ENCODE measurements at regions not wholly inside any gene's neighbourhood (a gene's known extent, or its start where the extent isn't known, plus 50 kb on each side); places are given as distances from the start of the nearest gene placed in this dataset.

- Histone ChIP-seq H3K79me1 (ENCODE audit: low read length) (no peaks in the 10 kb centered on the region), H3K4ac (ENCODE audit: low read depth, low read length) (no peak overlapping the region), H3K79me2 (ENCODE audit: control insufficient read depth, insufficient read depth, low read length, poor library complexity) (no peaks in the 10 kb centered on the region), H3K4me2 (ENCODE audit: low read length) (no peak overlapping the region), H2BK5ac (ENCODE audit: low read depth, low read length, poor library complexity) (no peak overlapping the region), H3K4me3 (ENCODE audit: low read depth, low read length) (no peak overlapping the region), H4K12ac (ENCODE audit: low read depth, low read length) (no peak overlapping the region), H3K18ac (ENCODE audit: low read length) (no peak overlapping the region), H3K9ac (ENCODE audit: low read length) (no peak overlapping the region), H4K91ac (ENCODE audit: low read depth, low read length) (no peak overlapping the region), H3K27ac (ENCODE audit: low read depth, low read length) (no peak overlapping the region), H2BK12ac (ENCODE audit: low read length) (no peak overlapping the region), H2AFZ (ENCODE audit: insufficient read depth, low read length, poor library complexity) (no peak overlapping the region), H3K4me1 (ENCODE audit: control insufficient read depth in 1 of 2, insufficient read depth in 2 of 2, low read length in 2 of 2) (no peaks in the 10 kb centered on the region), H3K14ac (ENCODE audit: low read length) (no peak overlapping the region), H2AK5ac (ENCODE audit: low read length) (no peak overlapping the region), H3K23ac (ENCODE audit: low read length) (no peak overlapping the region), H3K27me3 (ENCODE audit: insufficient read depth, low read length) (no peaks in the 10 kb centered on the region), H4K8ac (ENCODE audit: low read depth, low read length) (no peak overlapping the region), H2BK120ac (ENCODE audit: insufficient read depth, low read length, poor library complexity) (no peak overlapping the region), H3K36me3 (ENCODE audit: control insufficient read depth in 1 of 2, insufficient read depth in 2 of 2, low read length in 2 of 2) (no peaks in the 10 kb centered on the region), H3K9me3 (ENCODE audit: insufficient read depth, low read depth, low read length) (peaks cover 2% of the 10 kb centered on the region)
- DNase-seq, result no peak
- WGBS (ENCODE audit: extremely low coverage, insufficient coverage, insufficient read length), result no CpG with 5 or more reads among the region's 4 CpGs
Measured at GRCh38 chr6:44535967-44536366, 148.5 kb downstream of the CDC5L start.

- DNase-seq, result no peak
- Histone ChIP-seq H3K4me1 (ENCODE audit: control insufficient read depth in 1 of 2, insufficient read depth in 2 of 2, low read length in 2 of 2) (no peaks in the 10 kb centered on the region), H3K79me1 (ENCODE audit: low read length) (no peaks in the 10 kb centered on the region), H3K14ac (ENCODE audit: low read length) (no peak overlapping the region), H3K27ac (ENCODE audit: low read depth, low read length) (no peak overlapping the region), H2BK5ac (ENCODE audit: low read depth, low read length, poor library complexity) (no peak overlapping the region), H3K79me2 (ENCODE audit: control insufficient read depth, insufficient read depth, low read length, poor library complexity) (no peaks in the 10 kb centered on the region), H3K9ac (ENCODE audit: low read length) (no peak overlapping the region), H2BK120ac (ENCODE audit: insufficient read depth, low read length, poor library complexity) (no peak overlapping the region), H2AFZ (ENCODE audit: insufficient read depth, low read length, poor library complexity) (no peak overlapping the region), H3K9me3 (ENCODE audit: insufficient read depth, low read depth, low read length) (peaks cover 2% of the 10 kb centered on the region), H3K23ac (ENCODE audit: low read length) (no peak overlapping the region), H4K12ac (ENCODE audit: low read depth, low read length) (no peak overlapping the region), H4K8ac (ENCODE audit: low read depth, low read length) (no peak overlapping the region), H3K4ac (ENCODE audit: low read depth, low read length) (no peak overlapping the region), H2BK12ac (ENCODE audit: low read length) (no peak overlapping the region), H4K91ac (ENCODE audit: low read depth, low read length) (no peak overlapping the region), H2AK5ac (ENCODE audit: low read length) (no peak overlapping the region), H3K27me3 (ENCODE audit: insufficient read depth, low read length) (no peaks in the 10 kb centered on the region), H3K4me3 (ENCODE audit: low read depth, low read length) (no peak overlapping the region), H3K36me3 (ENCODE audit: control insufficient read depth in 1 of 2, insufficient read depth in 2 of 2, low read length in 2 of 2) (no peaks in the 10 kb centered on the region), H3K18ac (ENCODE audit: low read length) (no peak overlapping the region), H3K4me2 (ENCODE audit: low read length) (no peak overlapping the region)
- no CpG with 5 or more reads among the region's 10 CpGs for WGBS (ENCODE audit: extremely low coverage, insufficient coverage, insufficient read length)
Measured at GRCh38 chr6:44537306-44538049, 150.0 kb downstream of the CDC5L start.

- H3K79me2 ChIP-seq (ENCODE audit: control insufficient read depth, insufficient read depth, low read length, poor library complexity), result no peaks in the 10 kb centered on the region
- WGBS (ENCODE audit: extremely low coverage, insufficient coverage, insufficient read length), result no CpG with 5 or more reads among the region's 7 CpGs
- no peak overlapping the region for H2BK120ac ChIP-seq (ENCODE audit: insufficient read depth, low read length, poor library complexity)
- H2AK5ac ChIP-seq (ENCODE audit: low read length), result no peak overlapping the region
- H3K18ac ChIP-seq (ENCODE audit: low read length), result no peak overlapping the region
- no peak overlapping the region for H3K4ac ChIP-seq (ENCODE audit: low read depth, low read length)
- no peak for DNase-seq
- H3K9ac ChIP-seq (ENCODE audit: low read length), result no peak overlapping the region
- no peaks in the 10 kb centered on the region for H3K27me3 ChIP-seq (ENCODE audit: insufficient read depth, low read length)
- H2AFZ ChIP-seq (ENCODE audit: insufficient read depth, low read length, poor library complexity), result no peak overlapping the region
- no peak overlapping the region for H4K12ac ChIP-seq (ENCODE audit: low read depth, low read length)
- H3K14ac ChIP-seq (ENCODE audit: low read length), result no peak overlapping the region
- H4K8ac ChIP-seq (ENCODE audit: low read depth, low read length), result no peak overlapping the region
- no peaks in the 10 kb centered on the region for H3K4me1 ChIP-seq (ENCODE audit: control insufficient read depth in 1 of 2, insufficient read depth in 2 of 2, low read length in 2 of 2)
- H4K91ac ChIP-seq (ENCODE audit: low read depth, low read length), result no peak overlapping the region
- H3K9me3 ChIP-seq (ENCODE audit: insufficient read depth, low read depth, low read length), result peaks cover 2% of the 10 kb centered on the region
- H2BK12ac ChIP-seq (ENCODE audit: low read length), result no peak overlapping the region
- no peak overlapping the region for H2BK5ac ChIP-seq (ENCODE audit: low read depth, low read length, poor library complexity)
- no peak overlapping the region for H3K4me2 ChIP-seq (ENCODE audit: low read length)
- no peaks in the 10 kb centered on the region for H3K36me3 ChIP-seq (ENCODE audit: control insufficient read depth in 1 of 2, insufficient read depth in 2 of 2, low read length in 2 of 2)
- no peaks in the 10 kb centered on the region for H3K79me1 ChIP-seq (ENCODE audit: low read length)
- no peak overlapping the region for H3K27ac ChIP-seq (ENCODE audit: low read depth, low read length)
- no peak overlapping the region for H3K4me3 ChIP-seq (ENCODE audit: low read depth, low read length)
- no peak overlapping the region for H3K23ac ChIP-seq (ENCODE audit: low read length)
Measured at GRCh38 chr6:44538131-44538806, 150.8 kb downstream of the CDC5L start.

GRCh38 chr6:44538807-44539201 is 151.3 kb downstream of the CDC5L start:
- Histone ChIP-seq H4K8ac (ENCODE audit: low read depth, low read length) (no peak overlapping the region), H3K9ac (ENCODE audit: low read length) (no peak overlapping the region), H3K4ac (ENCODE audit: low read depth, low read length) (no peak overlapping the region), H2BK120ac (ENCODE audit: insufficient read depth, low read length, poor library complexity) (no peak overlapping the region), H3K18ac (ENCODE audit: low read length) (no peak overlapping the region), H3K9me3 (ENCODE audit: insufficient read depth, low read depth, low read length) (peaks cover 2% of the 10 kb centered on the region), H3K14ac (ENCODE audit: low read length) (no peak overlapping the region), H3K79me2 (ENCODE audit: control insufficient read depth, insufficient read depth, low read length, poor library complexity) (no peaks in the 10 kb centered on the region), H3K4me1 (ENCODE audit: control insufficient read depth in 1 of 2, insufficient read depth in 2 of 2, low read length in 2 of 2) (no peaks in the 10 kb centered on the region), H2BK12ac (ENCODE audit: low read length) (no peak overlapping the region), H3K4me3 (ENCODE audit: low read depth, low read length) (no peak overlapping the region), H2BK5ac (ENCODE audit: low read depth, low read length, poor library complexity) (no peak overlapping the region), H3K79me1 (ENCODE audit: low read length) (no peaks in the 10 kb centered on the region), H2AK5ac (ENCODE audit: low read length) (no peak overlapping the region), H3K36me3 (ENCODE audit: control insufficient read depth in 1 of 2, insufficient read depth in 2 of 2, low read length in 2 of 2) (no peaks in the 10 kb centered on the region), H3K4me2 (ENCODE audit: low read length) (no peak overlapping the region), H4K91ac (ENCODE audit: low read depth, low read length) (no peak overlapping the region), H4K12ac (ENCODE audit: low read depth, low read length) (no peak overlapping the region), H2AFZ (ENCODE audit: insufficient read depth, low read length, poor library complexity) (no peak overlapping the region), H3K23ac (ENCODE audit: low read length) (no peak overlapping the region), H3K27ac (ENCODE audit: low read depth, low read length) (no peak overlapping the region), H3K27me3 (ENCODE audit: insufficient read depth, low read length) (no peaks in the 10 kb centered on the region)
- DNase-seq, result no peak
- WGBS (ENCODE audit: extremely low coverage, insufficient coverage, insufficient read length), result no CpG with 5 or more reads among the region's 2 CpGs

Data from trophoblast cell (in vitro differentiated cells and primary cell).